Neuronal stem cell (in vitro differentiated cells): ENCODE measurements at regions not wholly inside any gene's neighbourhood (a gene's known extent, or its start where the extent isn't known, plus 50 kb on each side); places are given as distances from the start of the nearest gene placed in this dataset.

Source experiments
- DNase-seq: peaks from one replicate; pipeline ENCODE4 v3.0.0-alpha.2; 2013; ENCODE audit warnings: low spot score
- H2AFZ ChIP-seq: one replicate; pipeline ENCODE4 v1.6.1; 2013; ENCODE audit warnings: mild to moderate bottlenecking, low read length, inconsistent platforms
- H2AK5ac ChIP-seq: 2 replicates; pipeline ENCODE4 v1.6.1; 2013; ENCODE audit warnings: low read depth, mild to moderate bottlenecking, inconsistent platforms, low read length, moderate library complexity, mixed read lengths
- H2BK120ac ChIP-seq: 2 replicates; pipeline ENCODE4 v1.6.1; 2013; ENCODE audit warnings: low read depth, mild to moderate bottlenecking, inconsistent platforms, low read length, moderate library complexity, mixed read lengths
- H2BK12ac ChIP-seq: one replicate; pipeline ENCODE4 v1.6.1; 2013; ENCODE audit warnings: low read length, inconsistent platforms
- H2BK15ac ChIP-seq: 2 replicates; pipeline ENCODE4 v1.6.1; 2013; ENCODE audit warnings: mild to moderate bottlenecking, low read length, inconsistent platforms, mixed read lengths
- H2BK5ac ChIP-seq: one replicate; pipeline ENCODE4 v1.6.1; 2013; ENCODE audit warnings: inconsistent platforms, mild to moderate bottlenecking, low read length, moderate library complexity
- H3K14ac ChIP-seq: one replicate; pipeline ENCODE4 v1.6.1; 2013; ENCODE audit warnings: low read length, inconsistent platforms
- H3K18ac ChIP-seq: 2 replicates; pipeline ENCODE4 v1.6.1; 2013; ENCODE audit warnings: low read length, inconsistent platforms
- H3K23ac ChIP-seq: 2 replicates; pipeline ENCODE4 v1.6.1; 2013; ENCODE audit warnings: low read depth, mild to moderate bottlenecking, mixed read lengths, low read length, inconsistent platforms; ENCODE audit not compliant: poor library complexity
- H3K27ac ChIP-seq: replicated peaks from 3 replicates; pipeline ENCODE4 v1.5.1; 2013; ENCODE audit warnings: low read length, inconsistent platforms
- H3K27me3 ChIP-seq, 3 experiments: 2 replicates each; pipeline ENCODE4 v1.6.1; 2013; ENCODE audit warnings: low read length in 3 of 3, mild to moderate bottlenecking in 2 of 3, inconsistent platforms in 1 of 3, low read depth in 1 of 3, mixed read lengths in 1 of 3, moderate library complexity in 1 of 3; ENCODE audit not compliant: control insufficient read depth in 3 of 3, insufficient read depth in 3 of 3
- H3K36me3 ChIP-seq, 2 donors: replicated peaks in 1 of 2; 2 replicates each; pipeline ENCODE4 v1.6.1; 2013; ENCODE audit warnings: low read length in 2 of 2; ENCODE audit not compliant: control insufficient read depth in 2 of 2, insufficient read depth in 2 of 2
- H3K4ac ChIP-seq: 2 replicates; pipeline ENCODE4 v1.6.1; 2013; ENCODE audit warnings: inconsistent platforms, mild to moderate bottlenecking, low read length, moderate library complexity
- H3K4me1 ChIP-seq, 2 donors: 1 replicate in 1 of 2; 2 replicates in 1 of 2; pipeline ENCODE4 v1.6.1; 2013; ENCODE audit warnings: low read length in 2 of 2, low read depth in 1 of 2; ENCODE audit not compliant: control insufficient read depth in 2 of 2, insufficient read depth in 1 of 2
- H3K4me2 ChIP-seq: one replicate; pipeline ENCODE4 v1.6.1; 2013; ENCODE audit warnings: mild to moderate bottlenecking, low read length, inconsistent platforms; ENCODE audit not compliant: insufficient read depth, poor library complexity, severe bottlenecking
- H3K4me3 ChIP-seq, 2 donors: 2 replicates each; pipeline ENCODE4 v1.5.1; 2013; ENCODE audit warnings: low read length in 2 of 2, mild to moderate bottlenecking in 2 of 2, inconsistent platforms in 1 of 2, moderate library complexity in 1 of 2
- H3K79me1 ChIP-seq: one replicate; pipeline ENCODE4 v1.6.1; 2013; ENCODE audit warnings: low read depth, mild to moderate bottlenecking, inconsistent platforms, low read length, moderate library complexity
- H3K9ac ChIP-seq: one replicate; pipeline ENCODE4 v1.6.1; 2013; ENCODE audit warnings: mild to moderate bottlenecking, low read depth, low read length, inconsistent platforms; ENCODE audit not compliant: poor library complexity
- H3K9me3 ChIP-seq, 2 donors: replicated peaks in 1 of 2; 2 replicates each; pipeline versions ENCODE3 to v1.6.1; 2013; ENCODE audit warnings: low read length in 2 of 2, mild to moderate bottlenecking in 2 of 2, inconsistent platforms in 1 of 2, low read depth in 1 of 2, mixed read lengths in 1 of 2, moderate library complexity in 1 of 2; ENCODE audit not compliant: control insufficient read depth in 2 of 2, insufficient read depth in 1 of 2
- H4K8ac ChIP-seq: one replicate; pipeline ENCODE4 v1.6.1; 2013; ENCODE audit warnings: low read depth, mild to moderate bottlenecking, inconsistent platforms, low read length, moderate library complexity
- H4K91ac ChIP-seq: one replicate; pipeline ENCODE4 v1.6.1; 2013; ENCODE audit warnings: low read length, low read depth, mild to moderate bottlenecking, inconsistent platforms; ENCODE audit not compliant: poor library complexity
- WGBS, 2 donors: extraction: QIAGEN DNeasy Blood & Tissue Kit; methylation state at CpG; one replicate each; pipeline ENCODE4 v1.1.7; 2013; ENCODE audit warnings: missing lambda C conversion rate in 2 of 2, mixed read lengths in 1 of 2; ENCODE audit not compliant: insufficient read length in 2 of 2, insufficient replicate concordance in 1 of 2; ENCODE audit errors: extremely low coverage in 2 of 2; 5-methylcytosine and 5-hydroxymethylcytosine counted together

GRCh38 chr13:66069570-66069969, 1160.6 kb downstream of the PCDH9 start:
- Histone ChIP-seq H2BK15ac (no peak overlapping the region), H2AFZ (no peak overlapping the region), H3K36me3 (no peaks in the 10 kb centered on the region), H3K14ac (no peak overlapping the region), H3K9me3 (no peaks in the 10 kb centered on the region), H2BK5ac (no peak overlapping the region), H2BK120ac (no peak overlapping the region), H3K4ac (no peak overlapping the region), H3K27ac (no peak overlapping the region), H3K4me1 (no peaks in the 10 kb centered on the region), H3K79me1 (no peaks in the 10 kb centered on the region), H4K91ac (no peak overlapping the region), H3K27me3 (no peaks in the 10 kb centered on the region), H2AK5ac (no peak overlapping the region), H3K4me2 (no peak overlapping the region), H3K4me3 (no peak overlapping the region), H3K9ac (no peak overlapping the region), H2BK12ac (no peak overlapping the region), H4K8ac (no peak overlapping the region), H3K18ac (no peak overlapping the region), H3K23ac (no peak overlapping the region)
- WGBS, 2 donors = no CpG with 5 or more reads among the region's 1 CpG
- no peak for DNase-seq

DNA sequence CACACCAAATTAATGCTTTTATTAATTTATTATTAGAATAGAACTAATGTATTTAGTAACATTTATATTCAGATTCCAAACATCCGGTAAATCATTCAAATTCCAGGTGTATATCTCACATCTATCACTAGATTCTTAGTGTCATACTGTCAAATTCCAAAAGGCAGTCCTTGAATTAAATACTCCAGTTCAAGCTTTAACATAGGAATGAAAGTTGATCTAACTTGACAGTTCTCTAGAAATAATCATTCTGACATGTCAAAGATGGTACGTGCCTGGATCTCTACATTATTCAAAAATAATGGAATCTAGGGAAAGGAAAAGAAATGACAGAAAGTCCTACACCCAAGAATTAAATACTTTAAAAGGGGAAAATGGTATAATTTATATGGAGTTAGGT, 1161.5 kb downstream of the PCDH9 start:
- Histone ChIP-seq H3K27ac (no peak overlapping the region), H2BK120ac (no peak overlapping the region), H4K8ac (no peak overlapping the region), H3K4me1 (no peaks in the 10 kb centered on the region), H2AK5ac (no peak overlapping the region), H3K9ac (no peak overlapping the region), H2BK12ac (no peak overlapping the region), H3K36me3 (no peaks in the 10 kb centered on the region), H3K9me3 (no peaks in the 10 kb centered on the region), H3K23ac (no peak overlapping the region), H2BK15ac (no peak overlapping the region), H3K79me1 (no peaks in the 10 kb centered on the region), H2BK5ac (no peak overlapping the region), H3K4ac (no peak overlapping the region), H3K14ac (no peak overlapping the region), H3K18ac (no peak overlapping the region), H2AFZ (no peak overlapping the region), H3K27me3 (no peaks in the 10 kb centered on the region), H4K91ac (no peak overlapping the region), H3K4me3 (no peak overlapping the region), H3K4me2 (no peak overlapping the region)
- no CpG with 5 or more reads among the region's 2 CpGs for WGBS, 2 donors
- DNase-seq = no peak

DNA sequence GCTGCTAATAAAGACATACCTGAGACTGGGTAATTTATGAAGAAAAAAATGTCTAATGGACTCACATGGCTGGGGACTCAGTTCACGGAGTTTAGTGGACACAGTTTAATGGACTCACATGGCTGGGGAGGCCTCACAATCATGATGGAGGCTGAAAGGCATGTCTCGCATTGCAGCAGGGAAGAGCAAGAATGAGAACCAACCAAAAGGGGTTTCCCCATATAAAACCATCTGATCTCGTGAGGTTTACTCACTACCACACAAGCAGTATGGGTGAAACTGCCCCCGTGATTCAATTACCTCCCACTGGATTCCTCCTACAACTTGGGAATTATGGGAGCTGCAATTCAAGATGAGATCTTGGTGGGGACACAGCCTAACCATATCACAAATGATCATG, 1181.2 kb downstream of the PCDH9 start:
- WGBS, 2 donors = no CpG with 5 or more reads among the region's 4 CpGs
- Histone ChIP-seq H3K27ac (no peak overlapping the region), H3K18ac (no peak overlapping the region), H2BK12ac (no peak overlapping the region), H4K91ac (no peak overlapping the region), H4K8ac (no peak overlapping the region), H3K23ac (no peak overlapping the region), H3K27me3 (no peaks in the 10 kb centered on the region), H3K79me1 (no peaks in the 10 kb centered on the region), H2BK120ac (no peak overlapping the region), H2AFZ (no peak overlapping the region), H3K4me1 (no peaks in the 10 kb centered on the region), H3K36me3 (no peaks in the 10 kb centered on the region), H2AK5ac (no peak overlapping the region), H3K9ac (no peak overlapping the region), H3K4me3 (no peak overlapping the region), H2BK15ac (no peak overlapping the region), H3K4me2 (no peak overlapping the region), H3K14ac (no peak overlapping the region), H3K4ac (no peak overlapping the region), H3K9me3 (no peaks in the 10 kb centered on the region), H2BK5ac (no peak overlapping the region)
- DNase-seq = no peak

- peaks cover 0 to 2% of the 10 kb centered on the region in 2 donors for H3K4me1 ChIP-seq
- no peak overlapping the region for H3K23ac ChIP-seq
- no peak overlapping the region for H2BK5ac ChIP-seq
- no peak overlapping the region for H3K18ac ChIP-seq
- no peak overlapping the region for H4K91ac ChIP-seq
- no peak overlapping the region for H3K4me3 ChIP-seq
- no peak for DNase-seq
- no peak overlapping the region for H2BK15ac ChIP-seq
- no peak overlapping the region for H3K14ac ChIP-seq
- H3K4me2 ChIP-seq = no peak overlapping the region
- no peak overlapping the region for H2BK12ac ChIP-seq
- no peak overlapping the region for H3K27ac ChIP-seq
- no peak overlapping the region for H3K9ac ChIP-seq
- no peaks in the 10 kb centered on the region for H3K79me1 ChIP-seq
- H3K27me3 ChIP-seq = no peaks in the 10 kb centered on the region
- H3K4ac ChIP-seq = no peak overlapping the region
- H2AFZ ChIP-seq = no peak overlapping the region
- no peak overlapping the region for H2AK5ac ChIP-seq
- WGBS, 2 donors = no CpG with 5 or more reads among the region's 2 CpGs
- no peak overlapping the region for H2BK120ac ChIP-seq
- H3K36me3 ChIP-seq = no peaks in the 10 kb centered on the region
- H3K9me3 ChIP-seq = no peaks in the 10 kb centered on the region
- no peak overlapping the region for H4K8ac ChIP-seq
These were observed 1189.6 kb downstream of the PCDH9 start for GRCh38 chr13:66040506-66040905.
